Adrenal gland (tissue), 9 donors: ENCODE measurements at regions not wholly inside any gene's neighbourhood (a gene's known extent, or its start where the extent isn't known, plus 50 kb on each side); places are given as distances from the start of the nearest gene placed in this dataset.

ENCODE experiments used
- DNase-seq, 7 donors: peaks; one replicate each; pipeline ENCODE4 v3.0.0-alpha.2; 2019 to 2020
- H3K27ac ChIP-seq, 5 donors: fragments of 200-600 bp; sonication (generic) in 4 of 5; 1 replicate in 3 of 5; 2 replicates in 2 of 5; pipeline versions ENCODE4 v1.5.1 to v1.8.0; 2016 to 2020; ENCODE audit warnings: mild to moderate bottlenecking in 1 of 5
- H3K27me3 ChIP-seq: fragments of 200-600 bp; 2 replicates; pipeline ENCODE4 v1.8.0; 2021
- H3K36me3 ChIP-seq, 2 donors: fragments of 200-600 bp; replicated peaks in 1 of 2; 1 replicate in 1 of 2; 2 replicates in 1 of 2; pipeline versions ENCODE4 v1.5.1 to v1.8.0; 2018 to 2022
- H3K4me1 ChIP-seq, 2 donors: fragments of 200-600 bp; replicated peaks in 1 of 2; 1 replicate in 1 of 2; 2 replicates in 1 of 2; pipeline versions ENCODE4 v1.5.1 to v1.8.0; 2018 to 2021
- H3K4me3 ChIP-seq, 4 donors: fragments of 200-600 bp; sonication (generic) in 3 of 4; one replicate each; pipeline ENCODE4 v1.5.1; 2016 to 2018
- H3K9me3 ChIP-seq, 3 donors: fragments of 200-600 bp; sonication (generic) in 1 of 3; replicated peaks in 1 of 3; 1 replicate in 2 of 3; 2 replicates in 1 of 3; pipeline versions ENCODE4 v1.5.1 to v1.8.0; 2016 to 2021
- POLR2A ChIP-seq, 2 donors: fragments of 450-650 bp; IDR thresholded peaks; one replicate each; pipeline ENCODE4 v1.6.1; 2017; ENCODE audit warnings: antibody characterized with exemption in 2 of 2, mild to moderate bottlenecking in 2 of 2, moderate library complexity in 1 of 2
- WGBS, 4 donors: extraction: QIAGEN DNeasy Blood & Tissue Kit in 2 of 4; methylation state at CpG; one replicate each; pipeline versions ENCODE4 v1.1.5 to v1.1.7; 2013 to 2017; 5-methylcytosine and 5-hydroxymethylcytosine counted together
- intact Hi-C, 2 donors: fragments of 100-400 bp; cut with DNase I; formaldehyde crosslinking; loops; one replicate each; pipeline versions ENCODE4 v1.14.1 to v1.15.0; 2022 to 2023
- TF ChIP-seq, protein P1 (sequence below), 6 experiments: fragments of 450-650 bp in 4 of 6; fragments of 200-600 bp in 2 of 6; sonication (generic) in 1 of 6; IDR thresholded peaks; 1 replicate in 5 of 6; 2 replicates in 1 of 6; pipeline versions ENCODE4 v1.5.1 to v1.8.0; 2016 to 2021; ENCODE audit warnings: antibody characterized with exemption in 6 of 6, mild to moderate bottlenecking in 2 of 6, moderate library complexity in 1 of 6
- donor health status: healthy with polysubstance abuse.
- donor health status: Bipolar disorder and iron deficiency.
- donor health status: DM: yes; HTN: yes; CAD: no.
- donor health status: DM: no; HTN: no; CAD: no.
- donor health status: DM: no; HTN: no; CAD: no.

DNA sequence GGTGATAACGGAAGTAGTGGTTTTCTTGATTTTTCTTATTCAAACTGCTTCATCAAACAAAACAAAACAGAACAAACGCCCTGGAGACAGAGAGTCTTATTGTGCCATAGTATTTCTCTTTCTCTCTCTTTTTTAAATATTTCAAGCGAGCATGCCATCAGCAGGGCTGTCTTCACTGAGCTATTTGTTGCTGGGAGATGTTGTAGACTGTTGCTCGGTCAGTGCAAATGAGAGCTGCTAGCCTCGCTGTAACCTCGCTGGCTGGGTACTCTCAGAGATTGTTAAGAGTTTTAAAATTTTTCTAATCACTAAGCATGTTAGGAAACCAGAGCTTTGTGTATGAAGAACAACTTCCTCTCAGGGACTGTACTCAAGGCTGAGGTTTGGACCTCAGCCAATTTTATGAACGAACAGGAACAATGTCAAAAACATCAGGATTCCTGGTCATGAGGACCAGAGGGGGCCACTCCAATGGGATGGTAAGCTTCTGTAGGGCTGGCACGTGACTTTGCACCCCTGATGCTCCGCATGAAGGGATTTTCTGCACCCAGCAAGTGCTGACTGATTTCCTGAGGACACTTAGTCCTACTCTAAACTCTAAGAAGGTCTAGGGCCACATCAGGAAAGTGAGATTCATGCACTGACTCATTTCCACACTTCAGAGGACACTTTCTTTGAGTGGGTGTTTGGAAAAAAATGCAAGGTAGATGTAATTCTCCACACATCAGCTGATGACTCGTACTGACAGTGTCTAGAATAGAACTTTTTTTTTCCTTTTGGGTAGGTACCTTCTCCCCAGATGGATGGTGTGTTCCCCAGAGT lies 59.8 kb upstream of the IL1R1 start:
- intact Hi-C loops = no loop called here
- peak in 5 of 7 donors; percentile 42 to 71 (median 57) for DNase-seq
- H3K4me3 ChIP-seq = peak overlapping the region in 1 of 4 donors; percentile 6
- no peaks in the 10 kb centered on the region for H3K36me3 ChIP-seq
- no peaks in the 10 kb centered on the region for H3K27me3 ChIP-seq
- TF ChIP-seq POLR2A (IDR thresholded peaks at IDR 0.05) = no peak
- TF ChIP-seq, protein P1, sequence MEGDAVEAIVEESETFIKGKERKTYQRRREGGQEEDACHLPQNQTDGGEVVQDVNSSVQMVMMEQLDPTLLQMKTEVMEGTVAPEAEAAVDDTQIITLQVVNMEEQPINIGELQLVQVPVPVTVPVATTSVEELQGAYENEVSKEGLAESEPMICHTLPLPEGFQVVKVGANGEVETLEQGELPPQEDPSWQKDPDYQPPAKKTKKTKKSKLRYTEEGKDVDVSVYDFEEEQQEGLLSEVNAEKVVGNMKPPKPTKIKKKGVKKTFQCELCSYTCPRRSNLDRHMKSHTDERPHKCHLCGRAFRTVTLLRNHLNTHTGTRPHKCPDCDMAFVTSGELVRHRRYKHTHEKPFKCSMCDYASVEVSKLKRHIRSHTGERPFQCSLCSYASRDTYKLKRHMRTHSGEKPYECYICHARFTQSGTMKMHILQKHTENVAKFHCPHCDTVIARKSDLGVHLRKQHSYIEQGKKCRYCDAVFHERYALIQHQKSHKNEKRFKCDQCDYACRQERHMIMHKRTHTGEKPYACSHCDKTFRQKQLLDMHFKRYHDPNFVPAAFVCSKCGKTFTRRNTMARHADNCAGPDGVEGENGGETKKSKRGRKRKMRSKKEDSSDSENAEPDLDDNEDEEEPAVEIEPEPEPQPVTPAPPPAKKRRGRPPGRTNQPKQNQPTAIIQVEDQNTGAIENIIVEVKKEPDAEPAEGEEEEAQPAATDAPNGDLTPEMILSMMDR (IDR thresholded peaks at IDR 0.05) = no peak
- no peaks in the 10 kb centered on the region for H3K9me3 ChIP-seq
- WGBS, 4 donors = 24 to 35% (median 33%) methylated on average over 10 of the region's 10 CpGs
- peak overlapping the region; percentile 36 to 81 (median 63) for H3K27ac ChIP-seq
- peaks cover 10 to 25% of the 10 kb centered on the region in 2 donors for H3K4me1 ChIP-seq

DNA sequence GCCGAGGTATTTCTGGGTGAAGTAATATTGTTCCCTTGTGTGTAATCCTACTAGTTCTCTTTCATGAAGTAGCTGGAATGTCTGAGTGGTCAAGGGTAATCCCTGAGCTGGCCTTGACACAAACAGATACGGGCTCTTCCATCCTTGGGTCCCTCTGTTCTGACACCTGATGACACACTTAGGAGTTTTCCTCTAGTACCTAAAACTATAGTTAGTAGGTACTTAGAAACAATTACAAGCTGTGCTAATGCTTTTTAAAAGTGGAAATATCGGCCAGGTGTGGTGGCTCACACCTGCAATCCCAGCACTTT lies 59.2 kb upstream of the IL1R1 start:
- 59 to 72% (median 64%) methylated on average over 3 of the region's 3 CpGs for WGBS, 4 donors
- H3K36me3 ChIP-seq = no peaks in the 10 kb centered on the region
- intact Hi-C loops = no loop called here
- no peaks in the 10 kb centered on the region for H3K9me3 ChIP-seq
- H3K4me3 ChIP-seq = no peak overlapping the region
- peak overlapping the region in 2 of 5 donors; percentile 64 to 81 for H3K27ac ChIP-seq
- peaks cover 10 to 25% of the 10 kb centered on the region in 2 donors for H3K4me1 ChIP-seq
- DNase-seq = no peak
- H3K27me3 ChIP-seq = no peaks in the 10 kb centered on the region
- TF ChIP-seq, protein P1 (IDR thresholded peaks at IDR 0.05) = no peak
- no peak for TF ChIP-seq POLR2A (IDR thresholded peaks at IDR 0.05)

- TF ChIP-seq, protein P1 (IDR thresholded peaks at IDR 0.05) = no peak
- no peak for TF ChIP-seq POLR2A (IDR thresholded peaks at IDR 0.05)
- Histone ChIP-seq H3K4me3 (no peak overlapping the region), H3K9me3 (no peaks in the 10 kb centered on the region), H3K27ac (no peak overlapping the region), H3K27me3 (no peaks in the 10 kb centered on the region), H3K4me1 (peaks cover 10 to 25% of the 10 kb centered on the region in 2 donors), H3K36me3 (no peaks in the 10 kb centered on the region)
- no peak for DNase-seq
- 58 to 94% (median 68%) methylated on average over 2 of the region's 2 CpGs for WGBS, 4 donors
- intact Hi-C loops = no loop called here
These were observed 57.9 kb upstream of the IL1R1 start for GRCh38 chr2:102084651-102085050.

DNA sequence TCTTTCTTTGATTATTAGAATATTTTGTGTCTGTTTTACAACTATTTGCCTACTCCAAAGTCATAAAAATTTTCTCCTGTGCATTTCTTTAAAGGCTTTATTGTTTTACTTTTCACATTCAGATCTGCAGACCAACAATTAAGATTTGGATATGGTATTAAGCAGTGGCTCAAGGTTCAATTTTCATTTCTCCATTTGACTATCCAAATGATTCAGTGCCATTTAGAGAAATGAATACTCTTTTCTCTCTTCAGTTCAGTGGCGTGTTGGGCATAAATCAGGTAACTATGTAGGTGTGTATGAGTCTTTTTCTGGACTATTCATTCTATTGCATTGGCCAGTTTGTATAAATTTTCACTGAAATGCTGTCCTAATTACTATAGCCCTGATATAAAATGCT lies 57.3 kb upstream of the IL1R1 start:
- Histone ChIP-seq H3K4me3 (no peak overlapping the region), H3K27me3 (no peaks in the 10 kb centered on the region), H3K27ac (no peak overlapping the region), H3K4me1 (peaks cover 10 to 25% of the 10 kb centered on the region in 2 donors), H3K36me3 (no peaks in the 10 kb centered on the region), H3K9me3 (no peaks in the 10 kb centered on the region)
- DNase-seq = no peak
- no peak for TF ChIP-seq POLR2A (IDR thresholded peaks at IDR 0.05)
- TF ChIP-seq, protein P1 (IDR thresholded peaks at IDR 0.05) = no peak
- intact Hi-C loops = no loop called here
- WGBS, 4 donors = 85 to 97% (median 94%) methylated on average over 1 of the region's 1 CpG
